ENCODE measurements at regions not wholly inside any gene's neighbourhood (a gene's known extent, or its start where the extent isn't known, plus 50 kb on each side); places are given as distances from the start of the nearest gene placed in this dataset.

GRCh38 chr15:35680951-35681350, 135.0 kb upstream of the DPH6 start:
- H3F3A ChIP-seq (ENCODE audit: insufficient read depth, low read depth) = no peaks in the 10 kb centered on the region
- H3K9me3 ChIP-seq (ENCODE audit: insufficient read depth, low read depth) = no peaks in the 10 kb centered on the region
- intact Hi-C loops (cut with micrococcal nuclease; ENCODE audit: unreplicated experiment) = no loop called here
- TF ChIP-seq EZH2 (IDR thresholded peaks at IDR 0.05; ENCODE audit: low read depth) (no peak), CTCF (conservative IDR thresholded peaks at IDR 0.05) (no peak)
- no TSS peak for BruUV-seq (replicated peaks)
- ChIA-PET POLR2A (ENCODE audit: unreplicated experiment) (no interaction called here), CTCF (no interaction called here)
- H3K36me3 ChIP-seq (ENCODE audit: low read depth) = no peaks in the 10 kb centered on the region
- H3K9me2 ChIP-seq (ENCODE audit: insufficient read depth) = no peaks in the 10 kb centered on the region
- H3K27ac ChIP-seq = no peak overlapping the region
- no peak overlapping the region for H2AFZ ChIP-seq
- no peak overlapping the region for H3K4me3 ChIP-seq
- no peak overlapping the region for H3K4me2 ChIP-seq
- no peaks in the 10 kb centered on the region for H3K79me2 ChIP-seq (ENCODE audit: low read depth)
- no peaks in the 10 kb centered on the region for H3K27me3 ChIP-seq (ENCODE audit: insufficient read depth, low read depth)
- H4K20me1 ChIP-seq (ENCODE audit: insufficient read depth) = no peaks in the 10 kb centered on the region
- H3K4me1 ChIP-seq (replicated peaks; ENCODE audit: insufficient read depth) = no peaks in the 10 kb centered on the region
- DNase-seq = no peak

GRCh38 chr15:35686347-35686746, 140.4 kb upstream of the DPH6 start:
- no peaks in the 10 kb centered on the region for H3K36me3 ChIP-seq (ENCODE audit: low read depth)
- no peak overlapping the region for H3K4me2 ChIP-seq
- intact Hi-C loops (cut with micrococcal nuclease; ENCODE audit: unreplicated experiment) = no loop called here
- no peak overlapping the region for H2AFZ ChIP-seq
- CTCF ChIA-PET = no interaction called here
- no peaks in the 10 kb centered on the region for H3K4me1 ChIP-seq (replicated peaks; ENCODE audit: insufficient read depth)
- no peaks in the 10 kb centered on the region for H3F3A ChIP-seq (ENCODE audit: insufficient read depth, low read depth)
- no peak overlapping the region for H3K27ac ChIP-seq
- no peak overlapping the region for H3K4me3 ChIP-seq
- POLR2A ChIA-PET (ENCODE audit: unreplicated experiment) = no interaction called here
- no peaks in the 10 kb centered on the region for H3K27me3 ChIP-seq (ENCODE audit: insufficient read depth, low read depth)
- no peaks in the 10 kb centered on the region for H3K9me2 ChIP-seq (ENCODE audit: insufficient read depth)
- DNase-seq = no peak
- TF ChIP-seq EZH2 (IDR thresholded peaks at IDR 0.05; ENCODE audit: low read depth) (no peak), CTCF (conservative IDR thresholded peaks at IDR 0.05) (no peak)
- no peaks in the 10 kb centered on the region for H3K79me2 ChIP-seq (ENCODE audit: low read depth)
- H3K9me3 ChIP-seq (ENCODE audit: insufficient read depth, low read depth) = no peaks in the 10 kb centered on the region
- no TSS peak for BruUV-seq (replicated peaks)
- H4K20me1 ChIP-seq (ENCODE audit: insufficient read depth) = no peaks in the 10 kb centered on the region

GRCh38 chr15:35689266-35689665, 143.3 kb upstream of the DPH6 start:
- intact Hi-C loops (cut with micrococcal nuclease; ENCODE audit: unreplicated experiment) = no loop called here
- no peaks in the 10 kb centered on the region for H3F3A ChIP-seq (ENCODE audit: insufficient read depth, low read depth)
- H2AFZ ChIP-seq = no peak overlapping the region
- no peaks in the 10 kb centered on the region for H3K36me3 ChIP-seq (ENCODE audit: low read depth)
- no peak for DNase-seq
- no peaks in the 10 kb centered on the region for H3K4me1 ChIP-seq (replicated peaks; ENCODE audit: insufficient read depth)
- no peaks in the 10 kb centered on the region for H4K20me1 ChIP-seq (ENCODE audit: insufficient read depth)
- no peaks in the 10 kb centered on the region for H3K9me2 ChIP-seq (ENCODE audit: insufficient read depth)
- no peak overlapping the region for H3K4me2 ChIP-seq
- TF ChIP-seq EZH2 (IDR thresholded peaks at IDR 0.05; ENCODE audit: low read depth) (no peak), CTCF (conservative IDR thresholded peaks at IDR 0.05) (no peak)
- no peak overlapping the region for H3K27ac ChIP-seq
- no peaks in the 10 kb centered on the region for H3K79me2 ChIP-seq (ENCODE audit: low read depth)
- no peaks in the 10 kb centered on the region for H3K27me3 ChIP-seq (ENCODE audit: insufficient read depth, low read depth)
- CTCF ChIA-PET = no interaction called here
- H3K9me3 ChIP-seq (ENCODE audit: insufficient read depth, low read depth) = no peaks in the 10 kb centered on the region
- no TSS peak for BruUV-seq (replicated peaks)
- POLR2A ChIA-PET (ENCODE audit: unreplicated experiment) = no interaction called here
- no peak overlapping the region for H3K4me3 ChIP-seq

All from PC-9 (cell line).